HL-60 (cell line): ENCODE measurements at regions not wholly inside any gene's neighbourhood (a gene's known extent, or its start where the extent isn't known, plus 50 kb on each side); places are given as distances from the start of the nearest gene placed in this dataset.

Source experiments
- DNase-seq, 2 experiments: peaks; one replicate each; pipeline ENCODE4 v3.0.0-alpha.2; 2010 to 2020; ENCODE audit warnings: low read depth in 1 of 2, low spot score in 1 of 2
- H3K27ac ChIP-seq: fragments of 250-450 bp; sonication (Bioruptor Pico); replicated peaks from 2 replicates; pipeline ENCODE4 v1.5.1; 2020; ENCODE audit warnings: mild to moderate bottlenecking, moderate library complexity
- H3K27me3 ChIP-seq: fragments of 250-450 bp; sonication (Bioruptor Pico); 2 replicates; pipeline ENCODE4 v1.5.1; 2021; ENCODE audit warnings: mild to moderate bottlenecking, moderate library complexity; ENCODE audit not compliant: insufficient read depth, poor library complexity, severe bottlenecking
- H3K4me3 ChIP-seq: replicated peaks from 2 replicates; pipeline ENCODE4 v1.5.1; 2011; ENCODE audit warnings: mild to moderate bottlenecking, control low read depth, low read length; ENCODE audit not compliant: insufficient read depth
- CTCF ChIP-seq: IDR thresholded peaks from one replicate; pipeline ENCODE4 v1.5.1; 2011; ENCODE audit warnings: low read length, control low read depth, inconsistent platforms; ENCODE audit not compliant: insufficient read depth
- GABPA ChIP-seq: IDR thresholded peaks from 2 replicates; pipeline ENCODE4 v1.6.1; 2012; ENCODE audit warnings: low read depth
- POLR2AphosphoS5 ChIP-seq: IDR thresholded peaks from 2 replicates; pipeline ENCODE4 v1.6.1; 2012; ENCODE audit warnings: low read depth
- REST ChIP-seq: IDR thresholded peaks from 2 replicates; pipeline ENCODE4 v1.6.1; 2012; ENCODE audit warnings: low read depth; ENCODE audit not compliant: insufficient replicate concordance
- SPI1 ChIP-seq: IDR thresholded peaks from 2 replicates; pipeline ENCODE4 v1.6.1; 2012; ENCODE audit warnings: low read depth, mild to moderate bottlenecking, borderline replicate concordance

GRCh38 chr9:81193362-81194339 lies 495.7 kb downstream of the TLE1 start:
- no peak for DNase-seq
- TF ChIP-seq SPI1 (no peak), REST (no peak), POLR2AphosphoS5 (no peak), CTCF (no peak), GABPA (no peak)
- H3K27me3 ChIP-seq = no peaks in the 10 kb centered on the region
- no peak overlapping the region for H3K27ac ChIP-seq
- H3K4me3 ChIP-seq = no peak overlapping the region

- no peak for DNase-seq
- H3K27ac ChIP-seq = no peak overlapping the region
- no peak for TF ChIP-seq SPI1
- TF ChIP-seq GABPA = no peak
- TF ChIP-seq REST = no peak
- no peak for TF ChIP-seq CTCF
- TF ChIP-seq POLR2AphosphoS5 = no peak
- no peaks in the 10 kb centered on the region for H3K27me3 ChIP-seq
- no peak overlapping the region for H3K4me3 ChIP-seq
These were observed 498.1 kb downstream of the TLE1 start for GRCh38 chr9:81191222-81191621.

- H3K27ac ChIP-seq = no peak overlapping the region
- H3K4me3 ChIP-seq = no peak overlapping the region
- TF ChIP-seq POLR2AphosphoS5 (no peak), CTCF (no peak), REST (no peak), SPI1 (no peak), GABPA (no peak)
- H3K27me3 ChIP-seq = no peaks in the 10 kb centered on the region
- no peak for DNase-seq
These were observed 498.7 kb downstream of the TLE1 start for GRCh38 chr9:81190659-81191058.
